GM12874 (cell line): ENCODE measurements at regions not wholly inside any gene's neighbourhood (a gene's known extent, or its start where the extent isn't known, plus 50 kb on each side); places are given as distances from the start of the nearest gene placed in this dataset.

Experiments
- TF ChIP-seq, protein P1 (sequence below): IDR thresholded peaks from 2 replicates; pipeline ENCODE4 v1.5.1; 2011; ENCODE audit warnings: low read depth, mild to moderate bottlenecking, control low read depth, low read length, moderate library complexity; ENCODE audit not compliant: insufficient read depth

DNA sequence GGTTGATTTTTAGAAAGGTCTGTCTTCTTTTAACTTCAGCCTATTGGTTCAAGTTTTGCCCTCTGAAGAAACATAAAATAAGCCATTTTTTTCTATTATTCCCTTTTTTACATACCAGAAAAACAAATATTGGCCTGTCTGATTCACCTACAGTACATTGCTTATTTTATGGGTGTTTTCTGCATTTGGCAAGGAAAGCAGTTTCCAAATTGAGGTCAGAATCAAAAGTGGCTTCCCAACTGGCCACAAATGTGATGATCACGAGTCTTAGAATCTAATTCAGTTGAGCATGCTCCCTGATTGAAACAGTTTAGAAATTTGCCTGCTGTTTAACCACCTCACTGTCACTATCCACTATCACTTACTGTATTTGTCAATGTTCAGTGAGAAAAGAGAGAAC, 106.9 kb upstream of the CHMP2B start:
- TF ChIP-seq, protein P1, sequence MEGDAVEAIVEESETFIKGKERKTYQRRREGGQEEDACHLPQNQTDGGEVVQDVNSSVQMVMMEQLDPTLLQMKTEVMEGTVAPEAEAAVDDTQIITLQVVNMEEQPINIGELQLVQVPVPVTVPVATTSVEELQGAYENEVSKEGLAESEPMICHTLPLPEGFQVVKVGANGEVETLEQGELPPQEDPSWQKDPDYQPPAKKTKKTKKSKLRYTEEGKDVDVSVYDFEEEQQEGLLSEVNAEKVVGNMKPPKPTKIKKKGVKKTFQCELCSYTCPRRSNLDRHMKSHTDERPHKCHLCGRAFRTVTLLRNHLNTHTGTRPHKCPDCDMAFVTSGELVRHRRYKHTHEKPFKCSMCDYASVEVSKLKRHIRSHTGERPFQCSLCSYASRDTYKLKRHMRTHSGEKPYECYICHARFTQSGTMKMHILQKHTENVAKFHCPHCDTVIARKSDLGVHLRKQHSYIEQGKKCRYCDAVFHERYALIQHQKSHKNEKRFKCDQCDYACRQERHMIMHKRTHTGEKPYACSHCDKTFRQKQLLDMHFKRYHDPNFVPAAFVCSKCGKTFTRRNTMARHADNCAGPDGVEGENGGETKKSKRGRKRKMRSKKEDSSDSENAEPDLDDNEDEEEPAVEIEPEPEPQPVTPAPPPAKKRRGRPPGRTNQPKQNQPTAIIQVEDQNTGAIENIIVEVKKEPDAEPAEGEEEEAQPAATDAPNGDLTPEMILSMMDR: no peak

DNA sequence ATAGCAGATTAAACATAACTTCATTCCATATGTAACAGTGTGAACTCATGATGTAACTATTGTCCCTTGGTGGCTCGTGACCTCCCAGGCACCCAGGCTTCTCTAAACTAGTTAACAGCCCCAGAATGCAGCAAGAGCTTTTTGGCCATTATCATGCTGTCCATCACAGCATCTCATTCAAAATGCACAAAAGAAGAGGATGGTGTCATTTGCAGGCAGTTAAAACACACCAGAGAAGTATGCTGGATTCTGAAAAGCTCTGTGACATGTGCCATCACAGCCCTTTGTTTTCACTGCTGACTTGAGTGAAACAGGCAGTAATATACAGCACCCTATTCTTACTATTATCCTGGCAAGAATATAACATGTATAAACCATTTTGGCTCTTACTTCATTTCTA, 117.6 kb upstream of the CHMP2B start:
- TF ChIP-seq, protein P1: no peak

- TF ChIP-seq, protein P1: no peak
Observed at GRCh38 chr3:87101861-87102625, 111.1 kb upstream of the VGLL3 start.

DNA sequence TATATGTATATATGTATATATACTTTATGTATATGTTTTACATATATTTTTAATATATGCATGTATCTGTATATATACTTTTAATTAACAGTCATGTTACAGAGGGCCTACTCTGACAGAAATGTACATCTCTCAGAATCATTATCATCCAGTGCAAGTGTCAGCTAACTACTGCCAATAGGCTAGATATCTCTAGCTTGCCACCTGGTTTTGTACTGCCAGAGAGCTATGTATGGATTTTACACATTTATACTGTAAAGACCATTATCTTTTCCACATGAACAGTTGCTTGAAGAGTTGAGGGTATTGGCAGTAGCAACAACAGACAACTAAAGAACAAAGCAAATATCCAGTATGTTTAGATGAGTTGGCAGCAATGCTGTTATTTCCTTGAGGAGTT, 99.7 kb upstream of the VGLL3 start:
- TF ChIP-seq, protein P1: no peak

DNA sequence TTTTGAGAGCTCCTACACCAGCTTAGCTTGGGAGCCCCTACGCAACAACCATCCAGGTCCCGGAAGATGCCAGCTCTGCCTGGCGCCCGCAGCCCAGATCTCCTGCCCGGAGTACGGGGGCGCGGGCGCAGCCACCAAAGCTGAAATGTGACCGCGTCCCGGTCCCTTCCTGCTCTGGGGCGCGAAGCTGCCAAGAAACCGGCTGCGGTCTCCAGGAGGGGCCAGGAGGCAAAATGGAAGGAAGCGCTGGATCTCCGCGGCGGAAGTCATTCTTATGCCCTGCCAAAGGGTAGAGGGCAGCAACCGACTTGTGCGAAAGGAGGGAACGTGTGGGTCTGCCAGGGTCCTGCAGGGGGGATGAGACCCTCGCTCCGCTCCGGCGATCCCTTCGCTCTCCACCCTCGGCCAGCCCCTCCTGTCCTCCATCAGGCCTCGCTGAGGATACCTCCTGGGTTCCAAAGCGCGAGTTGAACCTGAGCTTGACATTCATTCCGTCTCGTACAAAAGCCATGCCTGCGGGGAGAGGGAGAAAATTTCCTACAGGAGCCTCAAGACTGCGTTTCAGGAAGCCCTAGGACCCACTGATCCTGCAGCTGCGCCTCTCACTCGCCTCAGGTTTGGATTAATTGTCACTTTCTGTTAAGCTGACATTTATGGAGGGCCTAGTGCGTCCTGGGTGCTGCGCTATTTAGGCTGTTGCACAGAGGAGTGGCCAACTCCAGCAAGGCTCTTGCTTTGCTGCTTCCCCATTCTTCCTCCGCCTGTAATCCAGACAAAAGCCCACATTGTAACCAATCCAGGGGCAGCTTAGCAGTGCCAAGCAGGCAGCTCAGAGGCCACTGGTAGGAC, 98.3 kb upstream of the VGLL3 start:
- TF ChIP-seq, protein P1: no peak

DNA sequence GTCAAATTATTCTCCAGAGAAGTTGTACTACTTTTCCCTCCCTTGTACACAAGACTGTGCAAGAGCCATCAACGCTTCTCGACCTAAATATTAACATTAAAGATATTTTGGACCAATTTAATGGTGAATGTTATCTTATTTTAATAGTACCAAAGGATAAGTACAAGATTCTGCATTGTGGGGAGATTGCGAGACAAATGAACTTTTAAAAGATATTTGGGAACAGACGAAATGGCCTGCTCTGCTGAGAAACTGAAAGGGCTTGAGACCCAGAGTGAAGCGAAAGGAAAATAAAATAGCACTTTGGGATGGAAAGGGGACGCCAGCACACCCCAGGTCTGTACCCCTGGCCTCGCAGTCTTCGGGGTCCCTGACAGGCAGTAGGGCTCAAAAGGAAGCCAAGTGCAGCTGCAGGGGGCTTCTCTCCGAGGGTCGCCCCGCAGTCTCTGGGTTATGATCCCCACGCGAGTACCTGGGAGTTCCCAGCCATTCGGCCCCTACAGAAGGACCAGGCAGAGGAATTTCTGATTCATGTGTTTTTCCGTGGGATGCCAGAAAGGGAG, 97.6 kb upstream of the VGLL3 start:
- TF ChIP-seq, protein P1: no peak

GRCh38 chr3:87084868-87085267, 93.9 kb upstream of the VGLL3 start:
- TF ChIP-seq, protein P1: no peak
